HG02840 (cell line): ENCODE measurements at regions not wholly inside any gene's neighbourhood (a gene's known extent, or its start where the extent isn't known, plus 50 kb on each side); places are given as distances from the start of the nearest gene placed in this dataset.
"Not testable (repeated sequence)": the region's sequence is repeated elsewhere in the genome, so short reads cannot be mapped to it uniquely, and the experiment has no call there.

Source experiments
- ATAC-seq: cut with Tn5 transposase; IDR thresholded peaks from one replicate; pipeline ENCODE4 v1.9.1; 2021; ENCODE audit warnings: mild to moderate bottlenecking, moderate library complexity, moderate number of reproducible peaks; ENCODE audit not compliant: unreplicated experiment, low FRiP score

DNA sequence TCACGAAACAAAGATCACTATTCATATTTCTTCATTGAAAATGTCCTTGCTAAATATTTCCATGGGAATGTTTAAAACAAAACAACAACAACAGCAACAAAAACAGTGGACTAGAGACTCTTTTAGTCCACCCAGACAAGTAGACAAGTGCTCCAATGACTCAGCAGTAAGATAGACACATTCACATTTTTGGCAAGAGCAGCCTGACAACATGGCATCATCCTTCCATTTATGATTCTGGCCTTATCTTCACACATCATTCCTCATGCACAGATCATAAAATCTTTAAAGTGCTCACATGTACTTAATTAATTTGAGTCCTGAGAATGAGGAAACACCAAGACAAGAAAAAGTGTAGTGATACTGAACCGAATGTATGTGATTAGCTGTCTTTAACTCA, 132.6 kb upstream of the PDE4D start:
- ATAC-seq: no peak

DNA sequence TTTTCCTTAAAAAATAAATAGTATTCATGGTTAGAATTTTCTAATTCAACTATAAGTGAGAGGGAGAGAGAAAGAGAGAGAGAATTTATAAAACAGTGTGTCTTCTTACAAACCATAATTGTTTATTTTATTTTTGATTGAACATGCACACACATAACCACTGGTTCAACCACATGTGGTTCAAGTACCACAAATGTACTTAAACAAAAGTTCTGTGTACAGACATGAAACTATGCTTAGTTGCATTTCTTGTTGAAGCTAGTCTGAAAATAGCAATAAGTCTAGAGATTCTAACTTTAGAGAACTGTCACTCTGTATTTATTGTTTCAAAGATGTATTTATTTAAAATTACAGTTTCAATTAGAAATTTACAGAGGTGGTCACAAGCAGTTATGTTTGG, 130.6 kb upstream of the PDE4D start:
- ATAC-seq: no peak

- ATAC-seq: no peak
These were observed 129.7 kb upstream of the PDE4D start for GRCh38 chr5:60023255-60023654.

DNA sequence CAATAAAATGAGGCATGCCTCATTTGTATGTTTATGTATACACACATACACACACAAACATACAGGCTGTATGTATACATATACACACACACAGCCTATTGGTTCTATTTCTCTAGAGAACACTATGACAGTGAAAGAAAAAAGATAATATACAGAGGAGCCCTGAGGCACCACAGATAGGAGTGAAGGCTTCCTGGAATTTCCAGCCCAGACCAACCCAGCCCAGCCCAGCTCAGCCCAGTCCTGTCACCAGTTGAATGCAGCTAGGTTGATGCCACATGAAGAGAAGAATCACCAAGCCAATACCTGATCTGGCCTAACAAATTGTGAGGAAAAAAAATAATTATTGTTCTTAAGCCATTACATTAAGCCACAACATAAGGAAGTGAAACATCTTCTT, 126.9 kb upstream of the PDE4D start:
- no peak for ATAC-seq

DNA sequence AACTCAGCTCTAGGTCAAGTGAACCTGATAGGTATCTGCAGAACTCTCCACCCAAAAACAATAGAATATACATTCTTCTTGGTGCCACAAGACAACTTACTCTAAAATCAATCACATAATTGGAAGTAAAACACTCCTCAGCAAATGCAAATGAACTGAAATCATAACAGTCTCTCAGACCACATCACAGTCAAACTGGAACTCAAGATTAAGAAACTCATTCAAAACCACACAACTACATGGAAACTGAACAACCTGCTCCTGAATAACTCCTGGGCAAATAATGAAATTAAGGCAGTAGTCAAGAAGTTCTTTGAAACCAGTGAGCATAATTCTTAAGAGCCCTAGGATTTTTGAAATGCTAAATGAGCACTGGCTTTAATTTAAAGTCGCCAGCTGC, 125.4 kb upstream of the PDE4D start:
- not testable (repeated sequence) for ATAC-seq

- ATAC-seq: no peak
These were observed 124.6 kb upstream of the PDE4D start for GRCh38 chr5:60018091-60018490.

DNA sequence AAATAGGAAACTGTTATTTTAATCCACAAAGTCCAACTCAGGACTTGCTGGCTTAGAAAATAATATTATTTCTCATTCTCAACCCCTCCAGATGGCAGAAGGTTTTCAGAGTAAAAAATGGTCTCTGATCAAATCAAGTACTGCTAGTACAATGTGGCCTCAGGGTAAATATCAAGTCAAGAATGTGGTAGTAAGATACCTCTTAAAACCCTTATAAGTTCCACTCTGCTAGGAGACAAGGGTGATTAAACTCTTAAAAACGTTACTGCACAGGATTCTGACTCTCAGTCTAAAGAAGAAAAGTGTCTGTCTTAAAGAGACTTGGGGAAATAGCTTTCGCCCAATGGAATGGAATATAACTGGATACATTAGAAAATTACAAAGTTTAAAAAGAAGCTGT, 120.8 kb upstream of the PDE4D start:
- no peak for ATAC-seq

DNA sequence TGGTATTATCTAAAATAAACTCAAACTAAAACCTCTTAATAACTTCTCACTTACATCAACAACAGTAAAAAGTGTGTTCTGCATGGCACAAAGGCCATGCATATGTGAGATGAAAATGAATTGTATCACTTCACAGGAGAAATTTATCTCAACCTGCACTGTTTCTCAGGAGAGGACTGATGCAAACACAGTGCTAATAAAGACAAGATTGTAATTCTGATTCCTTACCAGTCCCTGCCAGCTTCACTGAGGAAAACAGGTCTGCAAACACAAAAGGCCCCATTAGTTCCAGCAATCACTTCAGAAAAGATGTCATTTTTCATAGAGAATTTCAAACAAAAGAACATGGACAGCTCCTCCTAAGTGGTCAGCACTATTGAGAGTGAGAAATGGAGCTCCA, 117.3 kb upstream of the PDE4D start:
- ATAC-seq: no peak

DNA sequence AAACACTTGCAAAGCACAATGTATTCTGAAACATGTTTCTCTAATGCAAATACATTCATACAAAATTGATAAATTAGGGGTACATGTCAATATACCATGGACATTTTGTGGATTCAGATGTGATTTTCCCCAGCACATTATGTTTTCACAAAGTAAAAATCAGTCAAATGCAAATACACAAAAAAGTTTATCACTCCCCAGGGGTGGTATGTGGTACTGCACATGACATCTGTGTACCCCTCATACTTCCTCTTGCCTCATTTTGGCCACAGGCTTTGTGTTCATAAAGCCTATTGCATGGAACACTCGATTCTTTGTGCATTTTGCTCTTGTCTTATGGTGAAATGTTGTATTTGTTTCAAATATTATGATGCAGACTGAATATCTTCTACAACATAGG, 116.8 kb upstream of the PDE4D start:
- no peak for ATAC-seq

GRCh38 chr5:60007729-60008128, 114.2 kb upstream of the PDE4D start:
- no peak for ATAC-seq

DNA sequence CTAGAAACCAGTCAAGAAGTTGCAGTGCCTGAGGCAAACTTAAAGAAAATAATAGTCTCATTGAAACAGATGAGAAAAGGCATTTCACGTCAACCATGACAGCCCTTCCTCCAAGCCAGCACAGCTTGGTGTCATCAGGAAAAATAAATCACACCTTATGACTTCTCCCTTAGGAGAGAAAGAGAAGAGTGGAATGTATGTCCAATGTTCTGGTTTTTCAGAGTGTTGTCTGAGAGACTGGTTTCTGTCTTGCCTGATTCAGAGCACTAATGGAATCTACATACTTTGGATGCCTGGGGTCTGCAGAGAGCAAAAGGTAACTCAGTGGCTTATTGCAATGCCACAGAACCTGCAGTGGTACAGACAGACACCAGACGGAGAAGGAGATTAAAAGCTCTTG, 105.5 kb upstream of the PDE4D start:
- no peak for ATAC-seq

DNA sequence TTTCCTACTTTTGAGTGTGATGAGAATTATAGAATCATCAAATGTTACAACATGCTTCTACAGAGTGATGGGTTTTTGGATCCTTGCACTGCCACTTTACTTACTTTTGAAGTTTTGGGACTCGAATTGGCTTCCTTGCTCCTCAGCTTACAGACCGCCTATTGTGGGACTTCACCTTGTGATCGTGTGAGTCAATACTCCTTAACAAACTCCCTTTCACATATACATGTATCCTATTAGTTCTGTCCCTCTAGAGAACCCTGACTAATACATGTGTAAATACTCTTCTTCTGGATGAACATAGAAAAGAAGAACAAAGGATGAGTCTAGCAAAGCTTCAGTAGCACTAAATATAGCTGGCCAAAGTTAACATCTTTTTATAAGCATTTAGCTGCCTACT, 98.7 kb upstream of the PDE4D start:
- no peak for ATAC-seq

DNA sequence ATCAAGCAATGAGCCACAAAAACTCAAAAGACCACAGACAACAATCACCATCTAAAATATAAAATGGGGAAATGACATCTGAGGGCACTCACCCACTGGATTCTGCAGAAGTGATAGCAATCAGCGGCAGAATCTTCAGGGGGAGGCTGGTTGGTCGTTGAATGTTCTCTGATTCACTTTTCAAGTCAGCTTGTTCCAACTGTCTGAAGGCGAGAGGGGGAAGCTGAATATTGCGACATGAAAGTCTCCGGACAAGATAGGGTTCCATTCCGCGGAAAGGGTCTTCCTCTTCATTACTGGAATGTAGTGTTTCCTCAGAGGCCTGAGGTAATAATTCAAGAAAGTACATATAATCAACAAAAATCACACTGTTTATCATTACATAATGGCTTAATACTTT, 94.9 kb upstream of the PDE4D start:
- ATAC-seq: no peak

GRCh38 chr5:59976342-59976741, 82.8 kb upstream of the PDE4D start:
- ATAC-seq: no peak

- ATAC-seq: no peak
These were observed 78.5 kb upstream of the PDE4D start for GRCh38 chr5:59972043-59972442.

DNA sequence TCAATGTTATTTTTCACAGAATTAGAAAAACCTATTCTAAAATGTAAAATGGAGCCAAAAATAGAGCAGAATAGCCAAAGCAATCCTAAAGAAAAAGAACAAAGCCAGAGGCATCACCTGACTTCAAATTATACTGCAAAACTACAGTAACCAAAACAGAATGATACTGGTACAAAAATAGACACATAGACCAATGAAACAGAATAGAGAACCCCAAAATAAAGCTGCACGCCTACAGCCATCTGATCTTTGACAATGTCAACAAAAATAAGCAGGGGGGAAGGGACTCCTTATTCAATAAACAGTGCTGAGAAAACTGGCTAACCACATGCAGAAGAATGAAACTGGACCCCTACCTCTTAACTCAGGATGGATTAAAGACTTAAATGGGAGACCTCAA, 65.8 kb upstream of the PDE4D start:
- ATAC-seq: no peak

DNA sequence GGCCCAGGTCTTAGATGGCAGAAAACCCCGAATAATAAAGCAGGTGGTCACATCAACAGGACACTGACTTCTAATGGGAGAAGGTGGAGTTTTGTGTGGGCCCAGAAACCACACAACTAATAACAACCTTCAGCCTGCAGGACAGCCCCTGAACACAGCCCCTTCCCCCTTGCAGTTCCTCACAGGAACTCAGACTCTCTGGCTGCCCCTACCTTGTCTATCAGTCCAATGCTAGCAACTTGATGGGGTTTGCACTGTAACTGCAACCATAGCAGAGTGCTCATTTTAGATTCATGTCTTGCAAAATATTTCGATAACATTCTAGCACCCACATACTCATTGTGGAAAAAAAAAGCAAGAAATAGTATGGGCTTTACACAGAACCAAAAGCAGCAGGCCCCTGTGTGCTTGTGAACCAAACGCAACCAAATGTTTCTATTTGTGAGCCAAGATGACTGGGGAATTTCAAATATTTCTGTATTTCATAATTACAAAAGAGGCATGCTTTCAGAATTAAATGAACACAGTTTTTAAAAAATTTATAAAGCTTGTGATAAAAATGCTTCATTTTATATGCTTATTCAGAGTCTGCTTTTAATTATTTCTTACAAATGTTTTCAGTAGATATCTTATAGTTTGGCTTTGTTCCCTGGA, 62.7 kb upstream of the PDE4D start:
- ATAC-seq: no peak

GRCh38 chr5:59955241-59955640, 61.7 kb upstream of the PDE4D start:
- ATAC-seq: no peak

DNA sequence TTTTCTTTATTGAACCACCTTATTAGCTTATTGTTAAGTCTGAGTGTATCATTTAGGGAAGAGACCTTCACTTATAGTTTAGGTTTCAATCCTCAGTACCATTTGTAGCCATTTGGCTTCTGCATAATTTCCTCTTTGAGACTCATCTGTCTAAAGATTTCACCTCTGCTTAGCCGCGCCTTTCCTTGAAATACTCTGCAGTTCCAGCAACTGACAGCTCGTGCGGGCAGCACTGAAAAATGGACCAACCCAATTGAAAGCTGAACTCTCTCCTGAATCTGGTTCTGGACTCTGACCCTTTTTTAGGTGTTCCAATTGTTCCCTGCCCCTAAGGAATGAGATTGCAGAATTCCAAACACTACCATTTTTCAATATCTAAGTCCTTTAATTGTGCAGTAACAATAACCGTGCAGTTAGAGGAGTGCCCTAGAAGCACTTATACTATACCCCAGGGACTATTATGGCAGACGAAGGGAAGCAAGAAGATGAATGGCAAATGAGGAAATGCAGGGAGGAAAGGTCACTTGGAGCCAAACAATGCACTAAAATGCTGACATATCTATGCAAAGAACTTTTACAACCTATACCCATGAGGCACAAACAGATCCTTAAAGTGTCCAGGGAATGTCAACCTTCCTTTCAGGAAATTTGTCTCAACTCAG, 50.1 kb upstream of the PDE4D start:
- ATAC-seq: no peak
